Prostate gland (tissue), 2 donors: ENCODE measurements at regions not wholly inside any gene's neighbourhood (a gene's known extent, or its start where the extent isn't known, plus 50 kb on each side); places are given as distances from the start of the nearest gene placed in this dataset.

Source experiments
- POLR2A ChIP-seq: fragments of 450-650 bp; IDR thresholded peaks from one replicate; pipeline ENCODE4 v1.6.1; 2016; ENCODE audit warnings: antibody characterized with exemption, mild to moderate bottlenecking
- TF ChIP-seq, protein P1 (sequence below), 4 experiments: fragments of 200-600 bp in 2 of 4; fragments of 450-650 bp in 2 of 4; sonication (generic) in 2 of 4; IDR thresholded peaks; 1 replicate in 3 of 4; 2 replicates in 1 of 4; pipeline ENCODE4 v1.5.1; 2016 to 2019; ENCODE audit warnings: antibody characterized with exemption in 4 of 4, mild to moderate bottlenecking in 2 of 4, moderate library complexity in 2 of 4

GRCh38 chr9:3698076-3698475, 172.3 kb upstream of the RFX3 start:
- TF ChIP-seq, protein P1, sequence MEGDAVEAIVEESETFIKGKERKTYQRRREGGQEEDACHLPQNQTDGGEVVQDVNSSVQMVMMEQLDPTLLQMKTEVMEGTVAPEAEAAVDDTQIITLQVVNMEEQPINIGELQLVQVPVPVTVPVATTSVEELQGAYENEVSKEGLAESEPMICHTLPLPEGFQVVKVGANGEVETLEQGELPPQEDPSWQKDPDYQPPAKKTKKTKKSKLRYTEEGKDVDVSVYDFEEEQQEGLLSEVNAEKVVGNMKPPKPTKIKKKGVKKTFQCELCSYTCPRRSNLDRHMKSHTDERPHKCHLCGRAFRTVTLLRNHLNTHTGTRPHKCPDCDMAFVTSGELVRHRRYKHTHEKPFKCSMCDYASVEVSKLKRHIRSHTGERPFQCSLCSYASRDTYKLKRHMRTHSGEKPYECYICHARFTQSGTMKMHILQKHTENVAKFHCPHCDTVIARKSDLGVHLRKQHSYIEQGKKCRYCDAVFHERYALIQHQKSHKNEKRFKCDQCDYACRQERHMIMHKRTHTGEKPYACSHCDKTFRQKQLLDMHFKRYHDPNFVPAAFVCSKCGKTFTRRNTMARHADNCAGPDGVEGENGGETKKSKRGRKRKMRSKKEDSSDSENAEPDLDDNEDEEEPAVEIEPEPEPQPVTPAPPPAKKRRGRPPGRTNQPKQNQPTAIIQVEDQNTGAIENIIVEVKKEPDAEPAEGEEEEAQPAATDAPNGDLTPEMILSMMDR (IDR thresholded peaks at IDR 0.05), result no peak
- no peak for TF ChIP-seq POLR2A
